ENCODE measurements at regions not wholly inside any gene's neighbourhood (a gene's known extent, or its start where the extent isn't known, plus 50 kb on each side); places are given as distances from the start of the nearest gene placed in this dataset.

GRCh38 chr1:238248356-238248755 is 357.6 kb upstream of the ZP4 start:
- Mint-ChIP-seq H3K27me3 (ENCODE audit: low read depth, unreplicated experiment) (no peaks in the 10 kb centered on the region), H3K9me3 (ENCODE audit: unreplicated experiment) (no peaks in the 10 kb centered on the region), H3K27ac (ENCODE audit: unreplicated experiment) (no peak overlapping the region), H3K4me1 (ENCODE audit: low read depth, unreplicated experiment) (peaks cover 5% of the 10 kb centered on the region), H3K36me3 (ENCODE audit: low read depth, unreplicated experiment) (no peaks in the 10 kb centered on the region), H3K4me3 (ENCODE audit: unreplicated experiment) (no peak overlapping the region)
- Histone ChIP-seq H3K79me2 (ENCODE audit: insufficient read depth, low read length) (no peaks in the 10 kb centered on the region), H3K4me3 (ENCODE audit: insufficient read depth, low read depth, low read length) (no peak overlapping the region), H3K27ac (ENCODE audit: low read depth, low read length) (no peak overlapping the region), H3K36me3 (ENCODE audit: insufficient read depth, low read length) (no peaks in the 10 kb centered on the region), H3K4me1 (ENCODE audit: insufficient read depth, low read length) (no peaks in the 10 kb centered on the region), H3K9me3 (ENCODE audit: insufficient read depth, low read depth, low read length) (no peaks in the 10 kb centered on the region), H3K9ac (ENCODE audit: low read length) (no peak overlapping the region), H2AFZ (ENCODE audit: low read depth, low read length) (no peak overlapping the region), H3K4me2 (ENCODE audit: low read length) (no peak overlapping the region), H3K27me3 (ENCODE audit: insufficient read depth, low read length) (no peaks in the 10 kb centered on the region), H4K20me1 (ENCODE audit: insufficient read depth, low read length) (no peaks in the 10 kb centered on the region)
- TF ChIP-seq CTCF (IDR thresholded peaks at IDR 0.05; ENCODE audit: insufficient read depth, low read depth, low read length), result no peak
- TF ChIP-seq EZH2 (IDR thresholded peaks at IDR 0.05; ENCODE audit: insufficient read depth, low read length), result no peak
- FAIRE-seq, result no peak
- DNase-seq (ENCODE audit: low read depth), result no peak

GRCh38 chr1:238242181-238242580 is 351.5 kb upstream of the ZP4 start:
- no peak for FAIRE-seq
- no peaks in the 10 kb centered on the region for H3K4me1 ChIP-seq (ENCODE audit: insufficient read depth, low read length)
- H3K4me2 ChIP-seq (ENCODE audit: low read length), result no peak overlapping the region
- H3K9ac ChIP-seq (ENCODE audit: low read length), result no peak overlapping the region
- Mint-ChIP-seq H3K36me3 (ENCODE audit: low read depth, unreplicated experiment) (no peaks in the 10 kb centered on the region), H3K27me3 (ENCODE audit: low read depth, unreplicated experiment) (no peaks in the 10 kb centered on the region), H3K4me1 (ENCODE audit: low read depth, unreplicated experiment) (no peaks in the 10 kb centered on the region), H3K27ac (ENCODE audit: unreplicated experiment) (no peak overlapping the region), H3K4me3 (ENCODE audit: unreplicated experiment) (no peak overlapping the region), H3K9me3 (ENCODE audit: unreplicated experiment) (peaks cover 2% of the 10 kb centered on the region)
- no peak overlapping the region for H2AFZ ChIP-seq (ENCODE audit: low read depth, low read length)
- no peaks in the 10 kb centered on the region for H3K27me3 ChIP-seq (ENCODE audit: insufficient read depth, low read length)
- H4K20me1 ChIP-seq (ENCODE audit: insufficient read depth, low read length), result no peaks in the 10 kb centered on the region
- H3K79me2 ChIP-seq (ENCODE audit: insufficient read depth, low read length), result no peaks in the 10 kb centered on the region
- TF ChIP-seq CTCF (IDR thresholded peaks at IDR 0.05; ENCODE audit: insufficient read depth, low read depth, low read length) (no peak), EZH2 (IDR thresholded peaks at IDR 0.05; ENCODE audit: insufficient read depth, low read length) (no peak)
- DNase-seq (ENCODE audit: low read depth), result no peak
- no peak overlapping the region for H3K4me3 ChIP-seq (ENCODE audit: insufficient read depth, low read depth, low read length)
- H3K36me3 ChIP-seq (ENCODE audit: insufficient read depth, low read length), result no peaks in the 10 kb centered on the region
- H3K9me3 ChIP-seq (ENCODE audit: insufficient read depth, low read depth, low read length), result no peaks in the 10 kb centered on the region
- no peak overlapping the region for H3K27ac ChIP-seq (ENCODE audit: low read depth, low read length)

GRCh38 chr1:238241607-238242006 is 350.9 kb upstream of the ZP4 start:
- H3K79me2 ChIP-seq (ENCODE audit: insufficient read depth, low read length), result no peaks in the 10 kb centered on the region
- DNase-seq (ENCODE audit: low read depth) (no peak), FAIRE-seq (no peak)
- H3K27ac Mint-ChIP-seq (ENCODE audit: unreplicated experiment), result no peak overlapping the region
- H3K27me3 Mint-ChIP-seq (ENCODE audit: low read depth, unreplicated experiment), result no peaks in the 10 kb centered on the region
- no peaks in the 10 kb centered on the region for H3K4me1 Mint-ChIP-seq (ENCODE audit: low read depth, unreplicated experiment)
- no peaks in the 10 kb centered on the region for H3K27me3 ChIP-seq (ENCODE audit: insufficient read depth, low read length)
- peaks cover 2% of the 10 kb centered on the region for H3K9me3 Mint-ChIP-seq (ENCODE audit: unreplicated experiment)
- no peaks in the 10 kb centered on the region for H3K36me3 ChIP-seq (ENCODE audit: insufficient read depth, low read length)
- TF ChIP-seq EZH2 (IDR thresholded peaks at IDR 0.05; ENCODE audit: insufficient read depth, low read length) (no peak), CTCF (IDR thresholded peaks at IDR 0.05; ENCODE audit: insufficient read depth, low read depth, low read length) (no peak)
- H3K4me2 ChIP-seq (ENCODE audit: low read length), result no peak overlapping the region
- H3K9me3 ChIP-seq (ENCODE audit: insufficient read depth, low read depth, low read length), result no peaks in the 10 kb centered on the region
- H3K4me3 ChIP-seq (ENCODE audit: insufficient read depth, low read depth, low read length), result no peak overlapping the region
- H3K36me3 Mint-ChIP-seq (ENCODE audit: low read depth, unreplicated experiment), result no peaks in the 10 kb centered on the region
- H3K27ac ChIP-seq (ENCODE audit: low read depth, low read length), result no peak overlapping the region
- no peak overlapping the region for H2AFZ ChIP-seq (ENCODE audit: low read depth, low read length)
- H3K9ac ChIP-seq (ENCODE audit: low read length), result no peak overlapping the region
- no peak overlapping the region for H3K4me3 Mint-ChIP-seq (ENCODE audit: unreplicated experiment)
- H4K20me1 ChIP-seq (ENCODE audit: insufficient read depth, low read length), result no peaks in the 10 kb centered on the region
- no peaks in the 10 kb centered on the region for H3K4me1 ChIP-seq (ENCODE audit: insufficient read depth, low read length)

Measured in astrocyte (in vitro differentiated cells and primary cell).